Mucosa of stomach (tissue), 1 donor: ENCODE measurements at regions not wholly inside any gene's neighbourhood (a gene's known extent, or its start where the extent isn't known, plus 50 kb on each side); places are given as distances from the start of the nearest gene placed in this dataset.

Experiments
- H3K27me3 ChIP-seq: one replicate; pipeline ENCODE4 v1.7.0; 2013; ENCODE audit warnings: mild to moderate bottlenecking, low read length; ENCODE audit not compliant: control insufficient read depth, insufficient read depth
- H3K36me3 ChIP-seq: one replicate; pipeline ENCODE4 v1.7.0; 2013; ENCODE audit warnings: low read length; ENCODE audit not compliant: control insufficient read depth, insufficient read depth
- H3K4me1 ChIP-seq: one replicate; pipeline ENCODE4 v1.7.0; 2013; ENCODE audit warnings: mild to moderate bottlenecking, low read length; ENCODE audit not compliant: control insufficient read depth, insufficient read depth
- H3K4me3 ChIP-seq: one replicate; pipeline ENCODE4 v1.7.0; 2013; ENCODE audit warnings: low read length
- H3K9ac ChIP-seq: one replicate; pipeline ENCODE4 v1.7.0; 2013; ENCODE audit warnings: mild to moderate bottlenecking, low read length, moderate library complexity
- H3K9me3 ChIP-seq: one replicate; pipeline ENCODE4 v1.7.0; 2013; ENCODE audit warnings: mild to moderate bottlenecking, low read length, moderate library complexity; ENCODE audit not compliant: control insufficient read depth
- donor health status: Pancreatic carcinoma.

- H3K4me3 ChIP-seq = no peak overlapping the region
- no peaks in the 10 kb centered on the region for H3K4me1 ChIP-seq
- no peaks in the 10 kb centered on the region for H3K36me3 ChIP-seq
- H3K9ac ChIP-seq = no peak overlapping the region
- H3K27me3 ChIP-seq = no peaks in the 10 kb centered on the region
- H3K9me3 ChIP-seq = no peaks in the 10 kb centered on the region
Observed at GRCh38 chr7:18157233-18157632, 129.6 kb upstream of the PRPS1L1 start.

- H3K4me3 ChIP-seq = no peak overlapping the region
- no peak overlapping the region for H3K9ac ChIP-seq
- H3K36me3 ChIP-seq = no peaks in the 10 kb centered on the region
- H3K9me3 ChIP-seq = no peaks in the 10 kb centered on the region
- no peaks in the 10 kb centered on the region for H3K4me1 ChIP-seq
- no peaks in the 10 kb centered on the region for H3K27me3 ChIP-seq
Observed at GRCh38 chr7:18162657-18163056, 135.0 kb upstream of the PRPS1L1 start.

GRCh38 chr7:18163091-18163490 is 135.4 kb upstream of the PRPS1L1 start:
- Histone ChIP-seq H3K4me1 (no peaks in the 10 kb centered on the region), H3K9me3 (no peaks in the 10 kb centered on the region), H3K27me3 (no peaks in the 10 kb centered on the region), H3K9ac (no peak overlapping the region), H3K36me3 (no peaks in the 10 kb centered on the region), H3K4me3 (no peak overlapping the region)

- Histone ChIP-seq H3K4me3 (no peak overlapping the region), H3K9me3 (no peaks in the 10 kb centered on the region), H3K4me1 (no peaks in the 10 kb centered on the region), H3K9ac (no peak overlapping the region), H3K36me3 (no peaks in the 10 kb centered on the region), H3K27me3 (no peaks in the 10 kb centered on the region)
Observed at GRCh38 chr7:18165166-18165565, 137.5 kb upstream of the PRPS1L1 start.

GRCh38 chr7:18166002-18166401 is 138.4 kb upstream of the PRPS1L1 start:
- Histone ChIP-seq H3K4me3 (no peak overlapping the region), H3K36me3 (no peaks in the 10 kb centered on the region), H3K9me3 (no peaks in the 10 kb centered on the region), H3K4me1 (no peaks in the 10 kb centered on the region), H3K9ac (no peak overlapping the region), H3K27me3 (no peaks in the 10 kb centered on the region)

- H3K27me3 ChIP-seq = no peaks in the 10 kb centered on the region
- no peaks in the 10 kb centered on the region for H3K36me3 ChIP-seq
- no peak overlapping the region for H3K4me3 ChIP-seq
- no peaks in the 10 kb centered on the region for H3K4me1 ChIP-seq
- H3K9ac ChIP-seq = no peak overlapping the region
- H3K9me3 ChIP-seq = no peaks in the 10 kb centered on the region
Observed at GRCh38 chr7:18167815-18168214, 140.2 kb upstream of the PRPS1L1 start.

GRCh38 chr7:18174996-18175395 is 147.3 kb upstream of the PRPS1L1 start:
- no peak overlapping the region for H3K4me3 ChIP-seq
- H3K27me3 ChIP-seq = no peaks in the 10 kb centered on the region
- H3K4me1 ChIP-seq = peaks cover 24% of the 10 kb centered on the region
- H3K9me3 ChIP-seq = no peaks in the 10 kb centered on the region
- no peak overlapping the region for H3K9ac ChIP-seq
- H3K36me3 ChIP-seq = no peaks in the 10 kb centered on the region

- no peak overlapping the region for H3K4me3 ChIP-seq
- H3K36me3 ChIP-seq = no peaks in the 10 kb centered on the region
- no peaks in the 10 kb centered on the region for H3K9me3 ChIP-seq
- H3K4me1 ChIP-seq = peaks cover 24% of the 10 kb centered on the region
- no peaks in the 10 kb centered on the region for H3K27me3 ChIP-seq
- no peak overlapping the region for H3K9ac ChIP-seq
Observed at GRCh38 chr7:18175801-18176450, 148.3 kb upstream of the PRPS1L1 start.

GRCh38 chr7:18177129-18177814 is 149.6 kb upstream of the PRPS1L1 start:
- Histone ChIP-seq H3K9me3 (no peaks in the 10 kb centered on the region), H3K36me3 (no peaks in the 10 kb centered on the region), H3K4me3 (no peak overlapping the region), H3K4me1 (peaks cover 24% of the 10 kb centered on the region), H3K9ac (no peak overlapping the region), H3K27me3 (no peaks in the 10 kb centered on the region)

GRCh38 chr7:18177815-18178660 is 150.4 kb upstream of the PRPS1L1 start:
- H3K27me3 ChIP-seq = no peaks in the 10 kb centered on the region
- peaks cover 24% of the 10 kb centered on the region for H3K4me1 ChIP-seq
- no peak overlapping the region for H3K4me3 ChIP-seq
- no peaks in the 10 kb centered on the region for H3K36me3 ChIP-seq
- no peak overlapping the region for H3K9ac ChIP-seq
- H3K9me3 ChIP-seq = no peaks in the 10 kb centered on the region

GRCh38 chr7:18179093-18179492 is 151.4 kb upstream of the PRPS1L1 start:
- Histone ChIP-seq H3K36me3 (no peaks in the 10 kb centered on the region), H3K9ac (no peak overlapping the region), H3K27me3 (no peaks in the 10 kb centered on the region), H3K9me3 (no peaks in the 10 kb centered on the region), H3K4me3 (no peak overlapping the region), H3K4me1 (peaks cover 24% of the 10 kb centered on the region)

- H3K4me1 ChIP-seq = peaks cover 24% of the 10 kb centered on the region
- no peaks in the 10 kb centered on the region for H3K9me3 ChIP-seq
- H3K27me3 ChIP-seq = no peaks in the 10 kb centered on the region
- H3K4me3 ChIP-seq = no peak overlapping the region
- no peaks in the 10 kb centered on the region for H3K36me3 ChIP-seq
- H3K9ac ChIP-seq = no peak overlapping the region
Observed at GRCh38 chr7:18180685-18181084, 153.0 kb upstream of the PRPS1L1 start.
